ENCODE measurements at regions not wholly inside any gene's neighbourhood (a gene's known extent, or its start where the extent isn't known, plus 50 kb on each side); places are given as distances from the start of the nearest gene placed in this dataset.

GRCh38 chr21:25398630-25399029, 208.7 kb downstream of the MRPL39 start:
- TF ChIP-seq CTCF (IDR thresholded peaks at IDR 0.05) (no peak), EZH2 (IDR thresholded peaks at IDR 0.05; ENCODE audit: borderline replicate concordance, insufficient read depth, low read depth, low read length, poor library complexity, severe bottlenecking) (no peak)

Measured in B cell (primary cell).